SU-DHL-6 (cell line): ENCODE measurements at regions not wholly inside any gene's neighbourhood (a gene's known extent, or its start where the extent isn't known, plus 50 kb on each side); places are given as distances from the start of the nearest gene placed in this dataset.

Experiments
- EZH2phosphoT487 ChIP-seq: fragments of 200-600 bp; sonication (generic), shearing (Covaris generic); conservative IDR thresholded peaks from 2 replicates; pipeline ENCODE4 v1.6.1; 2018; ENCODE audit warnings: mild to moderate bottlenecking, antibody characterized with exemption, low read length, moderate library complexity, mixed read lengths
- TF ChIP-seq, protein P1 (sequence below): fragments of 200-600 bp; sonication (generic); IDR thresholded peaks from one replicate; pipeline ENCODE4 v1.5.1; 2017; ENCODE audit warnings: antibody characterized with exemption, mild to moderate bottlenecking, low read length, moderate library complexity; ENCODE audit not compliant: insufficient read depth, poor library complexity, severe bottlenecking

DNA sequence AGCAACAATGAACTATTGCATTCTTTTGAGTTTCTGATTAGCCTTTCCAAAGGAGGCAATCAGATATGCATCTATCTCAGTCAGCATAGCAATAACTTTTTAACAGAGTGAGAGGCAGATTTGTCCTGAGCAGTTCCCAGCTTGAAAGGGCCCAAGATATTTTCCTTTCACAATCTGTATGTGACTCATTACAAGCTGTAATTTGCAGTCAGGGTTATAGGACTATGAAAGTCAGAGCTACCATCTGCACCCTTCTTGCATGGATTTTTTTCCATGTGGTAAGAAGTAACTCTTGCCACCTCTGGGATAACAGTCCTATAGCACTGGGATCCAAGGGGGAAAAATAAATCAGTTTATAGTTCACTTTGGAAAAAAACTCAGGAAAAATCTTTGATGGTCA is 318.2 kb upstream of the RGS17 start:
- no peak for TF ChIP-seq EZH2phosphoT487
- TF ChIP-seq, protein P1, sequence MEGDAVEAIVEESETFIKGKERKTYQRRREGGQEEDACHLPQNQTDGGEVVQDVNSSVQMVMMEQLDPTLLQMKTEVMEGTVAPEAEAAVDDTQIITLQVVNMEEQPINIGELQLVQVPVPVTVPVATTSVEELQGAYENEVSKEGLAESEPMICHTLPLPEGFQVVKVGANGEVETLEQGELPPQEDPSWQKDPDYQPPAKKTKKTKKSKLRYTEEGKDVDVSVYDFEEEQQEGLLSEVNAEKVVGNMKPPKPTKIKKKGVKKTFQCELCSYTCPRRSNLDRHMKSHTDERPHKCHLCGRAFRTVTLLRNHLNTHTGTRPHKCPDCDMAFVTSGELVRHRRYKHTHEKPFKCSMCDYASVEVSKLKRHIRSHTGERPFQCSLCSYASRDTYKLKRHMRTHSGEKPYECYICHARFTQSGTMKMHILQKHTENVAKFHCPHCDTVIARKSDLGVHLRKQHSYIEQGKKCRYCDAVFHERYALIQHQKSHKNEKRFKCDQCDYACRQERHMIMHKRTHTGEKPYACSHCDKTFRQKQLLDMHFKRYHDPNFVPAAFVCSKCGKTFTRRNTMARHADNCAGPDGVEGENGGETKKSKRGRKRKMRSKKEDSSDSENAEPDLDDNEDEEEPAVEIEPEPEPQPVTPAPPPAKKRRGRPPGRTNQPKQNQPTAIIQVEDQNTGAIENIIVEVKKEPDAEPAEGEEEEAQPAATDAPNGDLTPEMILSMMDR = no peak
